ENCODE measurements at regions not wholly inside any gene's neighbourhood (a gene's known extent, or its start where the extent isn't known, plus 50 kb on each side); places are given as distances from the start of the nearest gene placed in this dataset.

DNA sequence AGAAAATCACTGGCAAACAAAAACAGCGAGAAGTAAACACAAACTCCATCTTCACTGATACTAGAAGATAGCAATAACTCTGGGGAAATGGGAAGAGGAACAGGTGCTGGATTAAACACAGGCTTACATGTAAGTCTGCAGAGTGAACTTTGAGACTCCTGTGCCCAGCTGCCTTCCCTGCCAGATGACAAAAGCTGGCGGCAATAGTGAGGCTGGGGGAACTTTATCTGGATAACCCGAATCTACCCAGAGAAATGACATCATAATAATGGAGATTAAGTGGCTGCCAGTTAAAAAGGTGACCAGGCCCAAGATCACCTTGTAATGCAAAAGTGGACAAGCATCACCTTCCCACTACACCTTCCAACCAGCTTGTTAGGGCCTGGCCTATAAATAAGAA is 184.5 kb downstream of the CHRM3 start:
- no peak for TF ChIP-seq POLR2AphosphoS5 (IDR thresholded peaks at IDR 0.05)
- TF ChIP-seq, protein P1, sequence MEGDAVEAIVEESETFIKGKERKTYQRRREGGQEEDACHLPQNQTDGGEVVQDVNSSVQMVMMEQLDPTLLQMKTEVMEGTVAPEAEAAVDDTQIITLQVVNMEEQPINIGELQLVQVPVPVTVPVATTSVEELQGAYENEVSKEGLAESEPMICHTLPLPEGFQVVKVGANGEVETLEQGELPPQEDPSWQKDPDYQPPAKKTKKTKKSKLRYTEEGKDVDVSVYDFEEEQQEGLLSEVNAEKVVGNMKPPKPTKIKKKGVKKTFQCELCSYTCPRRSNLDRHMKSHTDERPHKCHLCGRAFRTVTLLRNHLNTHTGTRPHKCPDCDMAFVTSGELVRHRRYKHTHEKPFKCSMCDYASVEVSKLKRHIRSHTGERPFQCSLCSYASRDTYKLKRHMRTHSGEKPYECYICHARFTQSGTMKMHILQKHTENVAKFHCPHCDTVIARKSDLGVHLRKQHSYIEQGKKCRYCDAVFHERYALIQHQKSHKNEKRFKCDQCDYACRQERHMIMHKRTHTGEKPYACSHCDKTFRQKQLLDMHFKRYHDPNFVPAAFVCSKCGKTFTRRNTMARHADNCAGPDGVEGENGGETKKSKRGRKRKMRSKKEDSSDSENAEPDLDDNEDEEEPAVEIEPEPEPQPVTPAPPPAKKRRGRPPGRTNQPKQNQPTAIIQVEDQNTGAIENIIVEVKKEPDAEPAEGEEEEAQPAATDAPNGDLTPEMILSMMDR (IDR thresholded peaks at IDR 0.05): no peak
- no peak for TF ChIP-seq POLR2A (IDR thresholded peaks at IDR 0.05)
- no peak for TF ChIP-seq EP300 (IDR thresholded peaks at IDR 0.05)
